PC-3 (cell line): ENCODE measurements at regions not wholly inside any gene's neighbourhood (a gene's known extent, or its start where the extent isn't known, plus 50 kb on each side); places are given as distances from the start of the nearest gene placed in this dataset.
"Not testable (repeated sequence)": the region's sequence is repeated elsewhere in the genome, so short reads cannot be mapped to it uniquely, and the experiment has no call there.

Experiments used
- ATAC-seq: fragments of 200-7000 bp; cut with Tn5 transposase; 2 replicates; pipeline ENCODE4 v1.9.1; 2020; ENCODE audit warnings: mild to moderate bottlenecking, moderate library complexity
- BruUV-seq: library from RNA; stranded (reverse); fragments of 400-500 nt; replicated peaks from 2 replicates; lab custom pipeline; 2021; lab: Mats Ljungman, UMichigan
- CTCF ChIA-PET: fragments of 300-600 bp; sonication (Branson Sonifier 250); formaldehyde crosslinking; loops from one replicate; lab custom pipeline; 2022; ENCODE audit warnings: antibody characterized with exemption; lab: Charles Lee
- POLR2A ChIA-PET: fragments of 300-600 bp; sonication (Branson Sonifier 250); formaldehyde crosslinking; loops from one replicate; lab custom pipeline; 2022; ENCODE audit warnings: antibody characterized with exemption; ENCODE audit not compliant: unreplicated experiment; lab: Charles Lee
- DNase-seq: peaks from one replicate; pipeline ENCODE4 v3.0.0-alpha.2; 2015
- H2AFZ ChIP-seq: fragments of 300-600 bp; sonication (generic); 2 replicates; pipeline ENCODE4 v1.6.0; 2016; ENCODE audit warnings: antibody characterized with exemption, low read length
- H3F3A ChIP-seq: fragments of 300-600 bp; sonication (generic); one replicate; pipeline ENCODE4 v1.6.0; 2017; ENCODE audit warnings: antibody characterized with exemption, low read length, control low read depth, mild to moderate bottlenecking; ENCODE audit not compliant: unreplicated experiment
- H3K27ac ChIP-seq: fragments of 300-600 bp; sonication (generic); 2 replicates; pipeline ENCODE4 v1.5.1; 2016; ENCODE audit warnings: mild to moderate bottlenecking, low read length
- H3K27me3 ChIP-seq: fragments of 300-600 bp; sonication (generic); 2 replicates; pipeline ENCODE4 v1.6.1; 2016; ENCODE audit warnings: low read length, mixed read lengths
- H3K36me3 ChIP-seq: fragments of 300-600 bp; sonication (generic); 2 replicates; pipeline ENCODE4 v1.6.1; 2016; ENCODE audit warnings: low read depth, mixed run types, low read length, mixed read lengths
- H3K4me1 ChIP-seq: fragments of 300-600 bp; sonication (generic); 2 replicates; pipeline ENCODE4 v1.5.1; 2016; ENCODE audit warnings: low read length; ENCODE audit not compliant: insufficient read depth
- H3K4me2 ChIP-seq: fragments of 300-600 bp; sonication (generic); 2 replicates; pipeline ENCODE4 v1.6.0; 2016; ENCODE audit warnings: low read length
- H3K4me3 ChIP-seq: fragments of 300-600 bp; sonication (generic); 2 replicates; pipeline ENCODE4 v1.5.1; 2016; ENCODE audit warnings: mild to moderate bottlenecking, low read length, mixed read lengths
- H3K79me2 ChIP-seq: fragments of 300-600 bp; sonication (generic); 2 replicates; pipeline ENCODE4 v1.6.1; 2017; ENCODE audit warnings: low read length, mixed read lengths
- H3K9ac ChIP-seq: fragments of 300-600 bp; sonication (generic); 2 replicates; pipeline ENCODE4 v1.6.0; 2016; ENCODE audit warnings: mild to moderate bottlenecking, low read length
- H3K9me2 ChIP-seq: fragments of 300-600 bp; sonication (generic); replicated peaks from 2 replicates; pipeline ENCODE4 v1.6.1; 2016; ENCODE audit warnings: mixed run types, low read length, mixed read lengths
- H3K9me3 ChIP-seq: fragments of 300-600 bp; sonication (generic); 2 replicates; pipeline ENCODE4 v1.6.1; 2016; ENCODE audit warnings: low read length, mixed read lengths
- H4K20me1 ChIP-seq: fragments of 300-600 bp; sonication (generic); 2 replicates; pipeline ENCODE4 v1.6.1; 2016; ENCODE audit warnings: low read length, mixed read lengths
- CTCF ChIP-seq: fragments of 300-600 bp; sonication (generic); conservative IDR thresholded peaks from 2 replicates; pipeline ENCODE4 v1.5.1; 2017; ENCODE audit warnings: antibody characterized with exemption, low read depth, mild to moderate bottlenecking, low read length
- EZH2 ChIP-seq: fragments of 300-600 bp; sonication (generic); IDR thresholded peaks from one replicate; pipeline ENCODE4 v1.6.1; 2017; ENCODE audit warnings: antibody characterized with exemption, mild to moderate bottlenecking, low read length; ENCODE audit not compliant: unreplicated experiment
- EZH2phosphoT487 ChIP-seq: fragments of 300-600 bp; sonication (generic); IDR thresholded peaks from 2 replicates; pipeline ENCODE4 v1.6.1; 2018; ENCODE audit warnings: mild to moderate bottlenecking, antibody characterized with exemption, low read length, borderline replicate concordance
- intact Hi-C: fragments of 100-400 bp; cut with micrococcal nuclease; formaldehyde crosslinking; loops from 2 replicates; pipeline ENCODE4 v1.9.0; 2023

DNA sequence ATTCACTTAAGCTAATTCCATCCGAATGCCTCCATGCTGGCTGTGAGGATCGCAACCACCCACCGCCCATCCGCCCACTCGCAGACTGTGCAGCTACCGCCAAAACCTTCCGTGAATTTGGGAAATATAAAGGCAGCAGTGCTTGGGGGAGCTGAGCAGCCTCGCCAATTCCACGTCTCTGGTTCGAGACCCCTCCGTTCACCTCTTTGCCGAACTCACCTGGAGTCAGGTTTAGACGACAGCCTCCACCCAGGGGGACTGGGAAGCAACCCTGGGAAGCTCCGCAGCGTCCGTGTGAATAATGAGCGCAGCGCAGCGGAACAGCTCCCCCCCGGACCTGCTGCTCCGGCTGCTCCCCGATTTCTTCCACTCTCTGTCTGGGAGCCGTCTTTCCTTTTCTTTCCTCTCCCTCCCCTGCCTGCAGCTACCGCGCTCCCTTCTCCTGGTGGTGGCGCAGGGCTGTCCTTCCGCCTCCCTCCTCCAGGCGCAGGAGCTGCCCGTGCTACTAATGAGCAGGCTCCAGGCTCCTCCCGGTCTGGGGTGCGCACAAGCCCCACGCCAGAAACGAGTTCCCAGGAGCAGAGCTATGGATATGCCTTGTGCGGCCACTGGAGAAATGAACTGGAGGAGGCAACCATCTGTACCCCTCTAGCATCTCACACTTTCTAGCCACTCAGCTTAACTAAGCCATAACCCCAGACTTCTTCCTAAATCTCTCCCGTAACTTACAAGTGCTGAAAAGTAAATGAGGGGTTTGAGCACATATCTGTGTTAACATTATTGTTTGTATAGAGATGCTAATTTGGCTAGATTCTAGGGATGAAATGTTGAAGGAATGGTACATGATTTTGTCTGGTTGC lies 107.3 kb downstream of the XKR3 start:
- no peaks in the 10 kb centered on the region for H4K20me1 ChIP-seq
- no peaks in the 10 kb centered on the region for H3K27me3 ChIP-seq
- no peaks in the 10 kb centered on the region for H3K9me3 ChIP-seq
- ATAC-seq, result no peak
- H2AFZ ChIP-seq, result no peak overlapping the region
- no peak overlapping the region for H3K4me3 ChIP-seq
- no peaks in the 10 kb centered on the region for H3K36me3 ChIP-seq
- no peaks in the 10 kb centered on the region for H3K4me1 ChIP-seq
- no peak for DNase-seq
- intact Hi-C loops, result no loop called here
- no peaks in the 10 kb centered on the region for H3K79me2 ChIP-seq
- no peak overlapping the region for H3K4me2 ChIP-seq
- no TSS peak for BruUV-seq
- H3K27ac ChIP-seq, result no peak overlapping the region
- POLR2A ChIA-PET, result no interaction called here
- H3F3A ChIP-seq, result no peaks in the 10 kb centered on the region
- CTCF ChIA-PET, result no interaction called here
- H3K9me2 ChIP-seq, result no peaks in the 10 kb centered on the region
- TF ChIP-seq EZH2 (no peak), EZH2phosphoT487 (no peak), CTCF (no peak)
- no peak overlapping the region for H3K9ac ChIP-seq

DNA sequence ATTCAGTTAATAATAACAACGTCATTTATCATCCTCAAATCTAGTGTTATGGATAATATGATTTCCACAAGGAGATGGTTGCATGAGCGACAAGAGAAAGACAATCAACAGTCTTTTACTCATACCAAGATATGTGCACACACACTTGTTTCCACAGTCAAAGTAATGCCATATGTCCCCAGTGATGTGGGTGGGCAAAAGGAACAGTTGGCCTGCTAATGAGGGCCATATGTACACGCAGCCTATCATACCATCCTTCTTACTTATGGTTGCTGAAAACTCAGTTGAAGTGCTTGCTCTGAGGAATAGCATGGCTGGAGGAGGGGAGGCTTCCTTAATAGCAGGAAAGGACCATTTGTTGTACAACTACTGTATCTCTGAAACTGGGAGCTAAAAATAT lies 110.6 kb downstream of the XKR3 start:
- BruUV-seq, H3K4me2 ChIP-seq, ATAC-seq, H3K9ac ChIP-seq, DNase-seq, H3K9me2 ChIP-seq, H3K9me3 ChIP-seq, H3K4me3 ChIP-seq, POLR2A ChIA-PET, intact Hi-C loops, H3F3A ChIP-seq, H3K27me3 ChIP-seq, CTCF ChIA-PET, H2AFZ ChIP-seq, H3K4me1 ChIP-seq, H3K36me3 ChIP-seq, H4K20me1 ChIP-seq, H3K27ac ChIP-seq, H3K79me2 ChIP-seq: not testable (repeated sequence)

DNA sequence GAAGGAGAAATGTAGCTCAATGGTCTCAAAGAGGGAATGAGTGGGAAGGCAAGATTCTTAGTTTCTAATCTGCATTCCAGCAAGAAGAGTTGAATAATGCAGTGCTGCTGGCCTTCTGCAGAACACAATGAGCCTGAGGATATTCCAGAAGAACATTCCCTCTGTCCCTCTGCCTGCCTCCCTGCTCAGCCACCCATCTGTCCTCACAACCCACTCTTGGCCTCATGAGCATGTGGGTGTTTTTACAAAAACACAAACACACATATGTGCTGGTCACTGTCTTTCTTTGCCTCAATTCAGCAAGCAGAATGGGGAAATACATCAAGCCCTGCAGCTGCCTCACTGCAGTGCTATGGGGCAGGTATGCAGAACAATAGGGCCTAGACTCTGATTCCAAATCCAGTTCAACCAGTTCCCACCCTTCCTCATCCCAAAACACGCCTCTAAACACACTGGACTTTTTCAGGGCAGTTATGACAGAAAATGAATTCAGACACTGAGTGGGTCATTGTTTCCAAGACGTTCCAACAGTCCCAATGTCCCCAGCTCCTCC lies 109.8 kb upstream of the CCT8L2 start:
- DNase-seq, H3F3A ChIP-seq, ATAC-seq, CTCF ChIA-PET, intact Hi-C loops, H3K4me1 ChIP-seq, H3K9me3 ChIP-seq, H3K79me2 ChIP-seq, H3K9ac ChIP-seq, H3K27me3 ChIP-seq, H2AFZ ChIP-seq, H3K36me3 ChIP-seq, H3K4me3 ChIP-seq, H3K4me2 ChIP-seq, POLR2A ChIA-PET, H4K20me1 ChIP-seq, H3K27ac ChIP-seq, H3K9me2 ChIP-seq, BruUV-seq: not testable (repeated sequence)

DNA sequence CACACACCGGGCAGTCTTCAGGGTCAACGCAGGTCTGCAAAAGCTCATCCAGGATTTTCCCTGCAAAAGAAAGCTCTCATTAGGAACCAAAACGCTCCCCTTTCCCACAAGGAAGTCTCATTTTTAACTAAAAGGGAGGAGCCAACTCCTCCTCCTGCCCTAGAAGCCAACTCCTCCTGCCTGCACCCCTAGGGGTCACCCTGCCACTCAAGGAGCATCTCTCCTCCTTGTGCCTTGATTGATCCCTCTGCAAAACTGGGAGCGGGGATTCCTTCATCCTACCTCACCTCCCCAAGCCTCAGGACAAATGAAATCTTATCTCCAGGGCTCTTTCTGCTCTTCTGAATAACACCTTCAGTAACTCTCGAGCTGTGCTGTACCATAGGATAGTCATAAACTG lies 107.8 kb upstream of the CCT8L2 start:
- H3F3A ChIP-seq, intact Hi-C loops, H3K27me3 ChIP-seq: not testable (repeated sequence)

More for the DNA sequence above, 107.8 kb upstream of the CCT8L2 start:
- POLR2A ChIA-PET, H3K36me3 ChIP-seq, ATAC-seq, H3K79me2 ChIP-seq, H4K20me1 ChIP-seq, H3K9me2 ChIP-seq, H2AFZ ChIP-seq, H3K9me3 ChIP-seq, H3K9ac ChIP-seq, BruUV-seq, DNase-seq, CTCF ChIA-PET, H3K27ac ChIP-seq, H3K4me1 ChIP-seq, H3K4me3 ChIP-seq, H3K4me2 ChIP-seq: not testable (repeated sequence)
